AG09319 (cell line): ENCODE measurements at regions not wholly inside any gene's neighbourhood (a gene's known extent, or its start where the extent isn't known, plus 50 kb on each side); places are given as distances from the start of the nearest gene placed in this dataset.
"Not testable (repeated sequence)": the region's sequence is repeated elsewhere in the genome, so short reads cannot be mapped to it uniquely, and the experiment has no call there.

Source experiments
- DNase-seq: peaks from one replicate; pipeline ENCODE4 v3.0.0-alpha.2; 2010; ENCODE audit warnings: low read depth; ENCODE audit errors: extremely low read depth
- CTCF ChIP-seq: IDR thresholded peaks from 2 replicates; pipeline ENCODE4 v1.5.1; 2011; ENCODE audit warnings: low read depth, mild to moderate bottlenecking, inconsistent platforms, low read length, moderate library complexity

- no peak for TF ChIP-seq CTCF
- DNase-seq = no peak
Observed at GRCh38 chr10:108966411-108966810, 956.9 kb downstream of the XPNPEP1 start.

GRCh38 chr10:108966005-108966404 lies 957.3 kb downstream of the XPNPEP1 start:
- no peak for DNase-seq
- no peak for TF ChIP-seq CTCF

- TF ChIP-seq CTCF = no peak
- no peak for DNase-seq
Observed at GRCh38 chr10:108962172-108962571, 961.1 kb downstream of the XPNPEP1 start.

GRCh38 chr10:108957681-108958080 lies 965.6 kb downstream of the XPNPEP1 start:
- no peak for TF ChIP-seq CTCF
- no peak for DNase-seq

- DNase-seq = no peak
- no peak for TF ChIP-seq CTCF
Observed at GRCh38 chr10:108956149-108956548, 967.2 kb downstream of the XPNPEP1 start.

GRCh38 chr10:108920029-108920428 lies 1003.3 kb downstream of the XPNPEP1 start:
- not testable (repeated sequence) for DNase-seq

- no peak for TF ChIP-seq CTCF
- DNase-seq = no peak
Observed at GRCh38 chr10:108913300-108913699, 1010.0 kb downstream of the XPNPEP1 start.

GRCh38 chr10:108911814-108912541 lies 1011.3 kb downstream of the XPNPEP1 start:
- no peak for DNase-seq
- TF ChIP-seq CTCF = peak; percentile 28
